ENCODE measurements at regions not wholly inside any gene's neighbourhood (a gene's known extent, or its start where the extent isn't known, plus 50 kb on each side); places are given as distances from the start of the nearest gene placed in this dataset.

- FAIRE-seq = no peak
These were observed 64.0 kb downstream of the BMP2 start for GRCh38 chr20:6831461-6831860.

GRCh38 chr20:6832811-6833210, 65.3 kb downstream of the BMP2 start:
- no peak for FAIRE-seq

GRCh38 chr20:6835609-6836008, 68.1 kb downstream of the BMP2 start:
- no peak for FAIRE-seq

GRCh38 chr20:6836821-6837374, 69.4 kb downstream of the BMP2 start:
- FAIRE-seq = no peak

- FAIRE-seq = no peak
These were observed 70.2 kb downstream of the BMP2 start for GRCh38 chr20:6837730-6838129.

- FAIRE-seq = no peak
These were observed 70.8 kb downstream of the BMP2 start for GRCh38 chr20:6838181-6838826.

GRCh38 chr20:6841128-6841527, 73.6 kb downstream of the BMP2 start:
- no peak for FAIRE-seq

- no peak for FAIRE-seq
These were observed 77.7 kb downstream of the BMP2 start for GRCh38 chr20:6845141-6845540.

- no peak for FAIRE-seq
These were observed 80.6 kb downstream of the BMP2 start for GRCh38 chr20:6848041-6848440.

- no peak for FAIRE-seq
These were observed 81.5 kb downstream of the BMP2 start for GRCh38 chr20:6848992-6849391.

- no peak for FAIRE-seq
These were observed 83.7 kb downstream of the BMP2 start for GRCh38 chr20:6851136-6851535.

- no peak for FAIRE-seq
These were observed 85.0 kb downstream of the BMP2 start for GRCh38 chr20:6852478-6852877.

- no peak for FAIRE-seq
These were observed 87.6 kb downstream of the BMP2 start for GRCh38 chr20:6855104-6855503.

GRCh38 chr20:6855796-6856195, 88.3 kb downstream of the BMP2 start:
- no peak for FAIRE-seq

GRCh38 chr20:6857927-6858326, 90.4 kb downstream of the BMP2 start:
- no peak for FAIRE-seq

GRCh38 chr20:6863355-6863754, 95.9 kb downstream of the BMP2 start:
- FAIRE-seq = no peak

- no peak for FAIRE-seq
These were observed 96.3 kb downstream of the BMP2 start for GRCh38 chr20:6863798-6864201.

GRCh38 chr20:6864740-6865139, 97.3 kb downstream of the BMP2 start:
- FAIRE-seq = no peak

GRCh38 chr20:6866741-6867140, 99.3 kb downstream of the BMP2 start:
- FAIRE-seq = no peak

- FAIRE-seq = no peak
These were observed 101.4 kb downstream of the BMP2 start for GRCh38 chr20:6868861-6869260.

GRCh38 chr20:6870559-6870958, 103.1 kb downstream of the BMP2 start:
- FAIRE-seq = no peak

- FAIRE-seq = no peak
These were observed 110.1 kb downstream of the BMP2 start for GRCh38 chr20:6877633-6878032.

GRCh38 chr20:6882561-6883291, 115.2 kb downstream of the BMP2 start:
- no peak for FAIRE-seq

GRCh38 chr20:6884114-6884513, 116.6 kb downstream of the BMP2 start:
- FAIRE-seq = no peak

Measured in islet of Langerhans (tissue), 1 donor.